Ovary (tissue), 3 donors: ENCODE measurements at regions not wholly inside any gene's neighbourhood (a gene's known extent, or its start where the extent isn't known, plus 50 kb on each side); places are given as distances from the start of the nearest gene placed in this dataset.

Experiments used
- EP300 ChIP-seq: sonication (generic); formaldehyde crosslinking; IDR thresholded peaks from one replicate; pipeline ENCODE4 v1.6.1; 2017; ENCODE audit warnings: antibody characterized with exemption
- POLR2A ChIP-seq: fragments of 450-650 bp; IDR thresholded peaks from one replicate; pipeline ENCODE4 v1.6.1; 2017; ENCODE audit warnings: antibody characterized with exemption, mild to moderate bottlenecking, moderate library complexity
- TF ChIP-seq, protein P1 (sequence below), 3 donors: fragments of 450-650 bp in 2 of 3; fragments of 200-600 bp in 1 of 3; IDR thresholded peaks; one replicate each; pipeline versions ENCODE4 v1.5.1 to v1.8.0; 2016 to 2022; ENCODE audit warnings: antibody characterized with exemption in 3 of 3, mild to moderate bottlenecking in 1 of 3
- donor health status: DM: no; HTN: no; CAD: no.

- TF ChIP-seq, protein P1, sequence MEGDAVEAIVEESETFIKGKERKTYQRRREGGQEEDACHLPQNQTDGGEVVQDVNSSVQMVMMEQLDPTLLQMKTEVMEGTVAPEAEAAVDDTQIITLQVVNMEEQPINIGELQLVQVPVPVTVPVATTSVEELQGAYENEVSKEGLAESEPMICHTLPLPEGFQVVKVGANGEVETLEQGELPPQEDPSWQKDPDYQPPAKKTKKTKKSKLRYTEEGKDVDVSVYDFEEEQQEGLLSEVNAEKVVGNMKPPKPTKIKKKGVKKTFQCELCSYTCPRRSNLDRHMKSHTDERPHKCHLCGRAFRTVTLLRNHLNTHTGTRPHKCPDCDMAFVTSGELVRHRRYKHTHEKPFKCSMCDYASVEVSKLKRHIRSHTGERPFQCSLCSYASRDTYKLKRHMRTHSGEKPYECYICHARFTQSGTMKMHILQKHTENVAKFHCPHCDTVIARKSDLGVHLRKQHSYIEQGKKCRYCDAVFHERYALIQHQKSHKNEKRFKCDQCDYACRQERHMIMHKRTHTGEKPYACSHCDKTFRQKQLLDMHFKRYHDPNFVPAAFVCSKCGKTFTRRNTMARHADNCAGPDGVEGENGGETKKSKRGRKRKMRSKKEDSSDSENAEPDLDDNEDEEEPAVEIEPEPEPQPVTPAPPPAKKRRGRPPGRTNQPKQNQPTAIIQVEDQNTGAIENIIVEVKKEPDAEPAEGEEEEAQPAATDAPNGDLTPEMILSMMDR (IDR thresholded peaks at IDR 0.05) = no peak
- no peak for TF ChIP-seq POLR2A
- no peak for TF ChIP-seq EP300
Measured at GRCh38 chr18:6616981-6617380, 112.5 kb upstream of the ARHGAP28 start.
